A673 (cell line): ENCODE measurements at regions not wholly inside any gene's neighbourhood (a gene's known extent, or its start where the extent isn't known, plus 50 kb on each side); places are given as distances from the start of the nearest gene placed in this dataset.
"Not testable (repeated sequence)": the region's sequence is repeated elsewhere in the genome, so short reads cannot be mapped to it uniquely, and the experiment has no call there.

Experiments
- BruUV-seq: library from RNA; stranded (reverse); fragments of 400-500 nt; replicated peaks from 2 replicates; lab custom pipeline; 2021; lab: Mats Ljungman, UMichigan
- CTCF ChIA-PET: fragments of 300-600 bp; sonication (Branson Sonifier 250); formaldehyde crosslinking; loops from one replicate; lab custom pipeline; 2022; ENCODE audit warnings: antibody characterized with exemption; lab: Charles Lee
- POLR2A ChIA-PET: fragments of 300-600 bp; sonication (Branson Sonifier 250); formaldehyde crosslinking; loops from one replicate; lab custom pipeline; 2022; ENCODE audit warnings: antibody characterized with exemption; ENCODE audit not compliant: low non-redundant PET; lab: Charles Lee
- DNase-seq: peaks from one replicate; pipeline ENCODE4 v3.0.0-alpha.2; 2015; ENCODE audit warnings: low spot score
- H3K27ac ChIP-seq: fragments of 200-600 bp; sonication (generic); 2 replicates; pipeline ENCODE4 v1.5.1; 2016; ENCODE audit warnings: mixed run types, low read depth, mild to moderate bottlenecking, mixed read lengths, antibody characterized with exemption, low read length; ENCODE audit not compliant: poor library complexity, severe bottlenecking
- H3K27me3 ChIP-seq: fragments of 200-600 bp; sonication (generic); replicated peaks from 2 replicates; pipeline ENCODE4 v1.6.1; 2017; ENCODE audit warnings: mixed run types, low read depth, mild to moderate bottlenecking, mixed read lengths, antibody characterized with exemption, low read length; ENCODE audit not compliant: insufficient read depth, poor library complexity
- H3K36me3 ChIP-seq: fragments of 200-600 bp; sonication (generic); 2 replicates; pipeline ENCODE4 v1.6.1; 2016; ENCODE audit warnings: mixed run types, mild to moderate bottlenecking, mixed read lengths, antibody characterized with exemption, low read length; ENCODE audit not compliant: insufficient read depth, poor library complexity, severe bottlenecking
- H3K4me1 ChIP-seq: fragments of 200-600 bp; sonication (generic); 2 replicates; pipeline ENCODE4 v1.6.1; 2017; ENCODE audit warnings: mixed run types, mild to moderate bottlenecking, mixed read lengths, antibody characterized with exemption, low read length; ENCODE audit not compliant: insufficient read depth, poor library complexity, severe bottlenecking
- H3K4me3 ChIP-seq: fragments of 200-600 bp; sonication (generic); 2 replicates; pipeline ENCODE4 v1.5.1; 2016; ENCODE audit warnings: low read depth, mixed run types, mild to moderate bottlenecking, mixed read lengths, low read length; ENCODE audit not compliant: poor library complexity, severe bottlenecking
- H3K9me3 ChIP-seq: fragments of 200-600 bp; sonication (generic); 2 replicates; pipeline ENCODE4 v1.6.1; 2016; ENCODE audit warnings: mixed run types, low read depth, mild to moderate bottlenecking, mixed read lengths, antibody characterized with exemption, low read length; ENCODE audit not compliant: poor library complexity, severe bottlenecking
- CTCF ChIP-seq: fragments of 300-800, 200-600 bp; sonication (generic); conservative IDR thresholded peaks from 2 replicates; pipeline ENCODE4 v1.5.1; 2017; ENCODE audit warnings: low read depth, mild to moderate bottlenecking, antibody characterized with exemption, low read length, moderate library complexity, mixed read lengths
- EZH2 ChIP-seq: fragments of 200-600 bp; sonication (generic); IDR thresholded peaks from 2 replicates; pipeline ENCODE4 v1.6.1; 2017; ENCODE audit warnings: borderline replicate concordance, low read depth, mild to moderate bottlenecking, mixed read lengths, antibody characterized with exemption, low read length; ENCODE audit not compliant: poor library complexity, severe bottlenecking
- intact Hi-C: fragments of 100-400 bp; cut with micrococcal nuclease; formaldehyde crosslinking; loops from one replicate; pipeline ENCODE4 v1.10.0; 2022; ENCODE audit not compliant: unreplicated experiment

GRCh38 chrX:76555816-76556215 is 128.3 kb downstream of the MAGEE1 start:
- CTCF ChIA-PET = no interaction called here
- intact Hi-C loops = loop anchor here (5.0 kb wide), 1 partner anchor 1471 kb away; no protein-coding TSS in a partner anchor
- H3K27ac ChIP-seq = no peak overlapping the region
- H3K27me3 ChIP-seq = no peaks in the 10 kb centered on the region
- POLR2A ChIA-PET = no interaction called here
- peak; percentile 58 for DNase-seq
- H3K4me1 ChIP-seq = no peaks in the 10 kb centered on the region
- no peaks in the 10 kb centered on the region for H3K36me3 ChIP-seq
- no peak for TF ChIP-seq EZH2
- peak; percentile 45 for TF ChIP-seq CTCF
- peaks cover 29% of the 10 kb centered on the region for H3K9me3 ChIP-seq
- no peak overlapping the region for H3K4me3 ChIP-seq
- no TSS peak for BruUV-seq

DNA sequence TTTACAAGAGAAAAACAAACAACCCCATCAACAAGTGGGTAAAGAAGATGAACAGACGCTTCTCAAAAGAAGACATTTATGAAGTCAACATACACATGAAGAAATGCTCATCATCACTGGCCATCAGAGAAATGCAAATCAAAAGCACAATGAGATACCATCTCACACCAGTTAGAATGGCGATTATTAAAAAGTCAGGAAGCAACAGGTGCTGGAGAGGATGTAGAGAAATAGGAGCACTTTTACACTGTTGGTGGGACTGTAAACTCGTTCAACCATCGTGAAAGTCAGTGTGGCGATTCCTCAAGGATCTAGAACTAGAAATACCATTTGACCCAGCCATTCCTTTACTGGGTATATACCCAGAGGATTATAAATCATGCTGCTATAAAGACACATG is 137.3 kb downstream of the MAGEE1 start:
- H3K4me3 ChIP-seq, intact Hi-C loops, DNase-seq, H3K9me3 ChIP-seq, CTCF ChIA-PET, H3K4me1 ChIP-seq, H3K36me3 ChIP-seq, POLR2A ChIA-PET, H3K27ac ChIP-seq, BruUV-seq, H3K27me3 ChIP-seq: not testable (repeated sequence)

DNA sequence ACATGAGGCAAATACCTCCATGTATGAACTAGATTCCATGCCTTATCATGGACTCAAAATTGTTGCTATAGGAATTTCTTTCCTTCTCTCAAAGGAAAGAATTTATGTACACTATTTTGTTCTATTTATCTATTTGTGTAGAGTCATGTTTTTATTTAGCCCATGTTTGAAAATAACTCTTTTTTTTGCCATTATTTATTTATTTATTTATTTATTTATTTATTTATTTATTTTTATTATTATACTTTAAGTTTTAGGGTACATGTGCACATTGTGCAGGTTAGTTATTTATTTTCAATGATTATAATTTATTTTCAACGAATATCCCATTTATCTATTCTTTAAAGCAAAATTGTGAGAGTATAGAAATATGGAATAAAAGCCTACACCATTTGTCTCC is 177.9 kb downstream of the MAGEE1 start:
- no peak overlapping the region for H3K4me3 ChIP-seq
- no peaks in the 10 kb centered on the region for H3K36me3 ChIP-seq
- DNase-seq = no peak
- TF ChIP-seq CTCF = no peak
- no peak for TF ChIP-seq EZH2
- intact Hi-C loops = no loop called here
- peaks cover 15% of the 10 kb centered on the region for H3K9me3 ChIP-seq
- H3K27ac ChIP-seq = no peak overlapping the region
- ChIA-PET CTCF (no interaction called here), POLR2A (no interaction called here)
- no TSS peak for BruUV-seq
- no peaks in the 10 kb centered on the region for H3K27me3 ChIP-seq
- H3K4me1 ChIP-seq = no peaks in the 10 kb centered on the region

DNA sequence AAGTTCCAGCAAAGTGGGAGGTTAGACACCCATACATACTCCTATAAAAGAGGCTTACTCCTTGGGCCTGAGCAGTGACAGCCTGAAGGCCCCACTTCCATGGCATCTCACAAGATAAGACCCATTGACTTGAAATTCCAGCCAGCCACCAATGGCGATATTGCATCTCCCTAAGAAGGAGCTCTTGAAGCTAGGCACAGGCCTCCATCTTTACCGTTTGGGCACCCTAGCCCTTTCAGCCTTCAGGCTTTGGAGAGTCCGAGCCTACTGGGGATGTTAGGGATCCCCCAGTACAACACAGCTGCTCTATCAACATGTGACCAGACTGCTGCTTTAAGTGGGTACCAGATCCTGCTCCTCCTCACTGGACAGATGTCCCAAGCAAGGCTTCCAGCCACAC is 189.5 kb downstream of the MAGEE1 start:
- ChIA-PET CTCF (no interaction called here), POLR2A (no interaction called here)
- no peak overlapping the region for H3K4me3 ChIP-seq
- BruUV-seq = no TSS peak
- H3K4me1 ChIP-seq = no peaks in the 10 kb centered on the region
- no peaks in the 10 kb centered on the region for H3K36me3 ChIP-seq
- no peak for DNase-seq
- TF ChIP-seq EZH2 (no peak), CTCF (no peak)
- no peaks in the 10 kb centered on the region for H3K27me3 ChIP-seq
- no peak overlapping the region for H3K27ac ChIP-seq
- intact Hi-C loops = no loop called here
- no peaks in the 10 kb centered on the region for H3K9me3 ChIP-seq
